Endothelial cell of umbilical vein (primary cell): ENCODE measurements at regions not wholly inside any gene's neighbourhood (a gene's known extent, or its start where the extent isn't known, plus 50 kb on each side); places are given as distances from the start of the nearest gene placed in this dataset.

Experiments used
- BruUV-seq: library from RNA; stranded (reverse); fragments of 400-500 nt; replicated peaks from 2 replicates; lab custom pipeline; 2021; lab: Mats Ljungman, UMichigan
- CTCF ChIA-PET: fragments of 300-600, 350-600 bp; sonication (Branson Sonifier 250); formaldehyde crosslinking; loops from one replicate; lab custom pipeline; 2021; ENCODE audit warnings: antibody characterized with exemption, inconsistent platforms; lab: Charles Lee
- POLR2A ChIA-PET: fragments of 300-600, 350-600 bp; sonication (Branson Sonifier 250); formaldehyde crosslinking; loops from one replicate; lab custom pipeline; 2021; ENCODE audit warnings: antibody characterized with exemption, inconsistent platforms; lab: Charles Lee
- DNase-seq: peaks from one replicate; pipeline ENCODE4 v3.0.0-alpha.2; 2011; ENCODE audit warnings: low read depth, low spot score
- FAIRE-seq: peaks from 2 replicates; lab custom pipeline; 2011; peaks lifted over from hg19 to GRCh38; lab: Jason Lieb, UNC
- H2AFZ ChIP-seq: 2 replicates; pipeline ENCODE4 v1.6.0; 2012; ENCODE audit warnings: low read depth, low read length, control low read depth, inconsistent platforms
- H3K27ac ChIP-seq: 2 replicates; pipeline ENCODE4 v1.5.1; 2011; ENCODE audit warnings: low read depth, mild to moderate bottlenecking, control low read depth, low read length, moderate library complexity; ENCODE audit not compliant: insufficient read depth
- H3K27me3 ChIP-seq, 2 experiments: 2 replicates each; pipeline versions ENCODE4 v1.6.0 to v1.6.1; 2011; ENCODE audit warnings: low read length in 2 of 2, mixed read lengths in 1 of 2; ENCODE audit not compliant: control insufficient read depth in 2 of 2, insufficient read depth in 2 of 2
- H3K36me3 ChIP-seq, 2 experiments: 2 replicates in 1 of 2; 3 replicates in 1 of 2; pipeline ENCODE4 v1.5.1; 2011; ENCODE audit warnings: low read length in 2 of 2, mild to moderate bottlenecking in 1 of 2, moderate library complexity in 1 of 2; ENCODE audit not compliant: control insufficient read depth in 2 of 2, insufficient read depth in 2 of 2; ENCODE audit errors: extremely low read depth in 1 of 2
- H3K4me1 ChIP-seq: 3 replicates; pipeline ENCODE4 v1.5.1; 2011; ENCODE audit warnings: mild to moderate bottlenecking, low read length; ENCODE audit not compliant: control insufficient read depth, insufficient read depth; ENCODE audit errors: extremely low read depth
- H3K4me2 ChIP-seq: 2 replicates; pipeline ENCODE4 v1.6.1; 2011; ENCODE audit warnings: low read length, control low read depth, mixed read lengths; ENCODE audit not compliant: insufficient read depth
- H3K4me3 ChIP-seq, 3 experiments: fragments of 200-600 bp in 1 of 3; sonication (generic), shearing (Covaris generic) in 1 of 3; replicated peaks in 1 of 3; 2 replicates each; pipeline ENCODE4 v1.5.1; 2011 to 2016; ENCODE audit warnings: control low read depth in 3 of 3, low read length in 3 of 3, mild to moderate bottlenecking in 2 of 3, inconsistent platforms in 1 of 3, low read depth in 1 of 3, moderate library complexity in 1 of 3; ENCODE audit not compliant: insufficient read depth in 1 of 3
- H3K79me2 ChIP-seq: 2 replicates; pipeline ENCODE4 v1.6.0; 2012; ENCODE audit warnings: low read length, inconsistent platforms; ENCODE audit not compliant: control insufficient read depth, insufficient read depth
- H3K9ac ChIP-seq: replicated peaks from 2 replicates; pipeline ENCODE3; 2011; ENCODE audit warnings: low read length, control low read depth; ENCODE audit not compliant: insufficient read depth; ENCODE audit errors: extremely low read depth
- H3K9me1 ChIP-seq: replicated peaks from 3 replicates; pipeline ENCODE4 v1.6.0; 2011; ENCODE audit warnings: mild to moderate bottlenecking, low read length; ENCODE audit not compliant: control insufficient read depth, insufficient read depth; ENCODE audit errors: extremely low read depth
- H3K9me3 ChIP-seq: replicated peaks from 2 replicates; pipeline ENCODE4 v1.5.1; 2012; ENCODE audit warnings: low read length, inconsistent platforms; ENCODE audit not compliant: control insufficient read depth, insufficient read depth
- H4K20me1 ChIP-seq: replicated peaks from 2 replicates; pipeline ENCODE3; 2011; ENCODE audit warnings: mild to moderate bottlenecking, low read length; ENCODE audit not compliant: control insufficient read depth, insufficient read depth; ENCODE audit errors: extremely low read depth
- EZH2 ChIP-seq: IDR thresholded peaks from 2 replicates; pipeline ENCODE4 v1.6.1; 2012; ENCODE audit warnings: borderline replicate concordance, low read depth, mild to moderate bottlenecking, moderate library complexity, low read length, inconsistent platforms; ENCODE audit not compliant: severe bottlenecking
- GATA2 ChIP-seq: IDR thresholded peaks from 2 replicates; pipeline ENCODE4 v1.7.0; 2011; ENCODE audit warnings: low read depth, mild to moderate bottlenecking, moderate library complexity, mixed read lengths, low read length; ENCODE audit not compliant: insufficient read length, insufficient read depth
- JUN ChIP-seq: IDR thresholded peaks from 2 replicates; pipeline ENCODE4 v1.6.1; 2011; ENCODE audit warnings: borderline replicate concordance, low read depth; ENCODE audit not compliant: insufficient read length, insufficient read depth
- MYC ChIP-seq: IDR thresholded peaks from one replicate; pipeline ENCODE4 v1.6.1; 2011; ENCODE audit warnings: mild to moderate bottlenecking, low read depth, low read length
- POLR2A ChIP-seq: IDR thresholded peaks from 2 replicates; pipeline ENCODE4 v1.6.1; 2012; ENCODE audit warnings: low read depth, mild to moderate bottlenecking, control low read depth, low read length
- POLR2AphosphoS5 ChIP-seq: IDR thresholded peaks from 2 replicates; pipeline ENCODE4 v1.6.1; 2012; ENCODE audit warnings: low read depth, mild to moderate bottlenecking, control low read depth, low read length, moderate library complexity; ENCODE audit not compliant: insufficient read depth
- dilution Hi-C: fragments of 300-500 bp; cut with MboI; formaldehyde crosslinking; loops from one replicate; pipeline ENCODE4 v1.15.0; 2019; ENCODE audit warnings: low sequenced_read_pairs; ENCODE audit not compliant: extremely low pct_ligation_motif_present
- intact Hi-C: fragments of 100-400 bp; cut with micrococcal nuclease; formaldehyde crosslinking; loops from one replicate; pipeline ENCODE4 v1.10.0; 2022
- TF ChIP-seq, protein P1 (sequence below), 2 donors: IDR thresholded peaks; 1 replicate in 1 of 2; 2 replicates in 1 of 2; pipeline ENCODE4 v1.5.1; 2011; ENCODE audit warnings: low read length in 2 of 2, mild to moderate bottlenecking in 2 of 2, moderate library complexity in 2 of 2, control low read depth in 1 of 2, inconsistent platforms in 1 of 2, low read depth in 1 of 2; ENCODE audit not compliant: insufficient read depth in 1 of 2; ENCODE audit errors: extremely low read depth in 1 of 2

DNA sequence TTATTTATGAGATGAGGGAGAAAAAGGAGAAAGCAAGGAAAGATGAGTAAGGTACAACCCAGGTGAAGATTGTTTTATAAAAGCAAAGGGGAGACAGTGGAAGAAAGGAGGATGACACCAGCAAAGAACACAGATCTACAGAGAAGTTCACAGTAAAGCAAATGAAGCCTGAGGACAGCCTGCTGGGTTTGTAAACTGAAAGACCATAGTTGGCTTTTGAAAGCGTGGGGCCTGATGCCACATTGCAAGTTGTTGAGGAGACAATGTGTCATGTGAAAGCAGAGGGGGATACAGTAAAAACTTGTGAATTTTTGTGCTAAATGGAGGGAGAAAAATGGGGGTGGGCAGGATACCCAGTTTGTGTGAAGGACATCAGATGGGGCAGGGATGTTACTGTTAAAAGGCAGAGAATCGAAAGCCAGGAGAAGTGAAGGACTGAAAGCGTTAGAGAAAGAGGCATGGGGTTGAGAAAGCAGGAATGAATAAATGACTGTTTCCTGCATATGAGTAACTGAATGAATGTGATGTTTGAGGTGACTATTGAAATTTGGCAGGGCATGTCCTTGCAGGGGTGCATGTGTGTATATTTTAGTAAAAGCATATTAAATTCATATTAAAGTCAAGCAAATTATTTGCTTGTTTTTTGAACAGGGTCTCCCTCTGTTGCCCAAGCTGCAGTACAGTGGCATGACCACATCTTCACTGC lies 69.6 kb downstream of the SPRY1 start:
- BruUV-seq: no TSS peak
- Histone ChIP-seq H3K9me3 (no peaks in the 10 kb centered on the region), H3K4me3 (no peak overlapping the region), H3K4me1 (no peaks in the 10 kb centered on the region), H3K27me3 (peaks cover 0 to 2% of the 10 kb centered on the region in 2 experiments), H3K79me2 (no peaks in the 10 kb centered on the region), H3K9me1 (no peaks in the 10 kb centered on the region), H3K36me3 (no peaks in the 10 kb centered on the region), H3K4me2 (no peak overlapping the region), H2AFZ (no peak overlapping the region), H3K9ac (no peak overlapping the region), H3K27ac (no peak overlapping the region), H4K20me1 (no peaks in the 10 kb centered on the region)
- dilution Hi-C loops: no loop called here
- ChIA-PET CTCF (no interaction called here), POLR2A (no interaction called here)
- intact Hi-C loops: no loop called here
- no peak for FAIRE-seq
- no peak for DNase-seq
- no peak for TF ChIP-seq EZH2
- no peak for TF ChIP-seq POLR2A
- no peak for TF ChIP-seq JUN
- no peak for TF ChIP-seq POLR2AphosphoS5
- TF ChIP-seq, protein P1, sequence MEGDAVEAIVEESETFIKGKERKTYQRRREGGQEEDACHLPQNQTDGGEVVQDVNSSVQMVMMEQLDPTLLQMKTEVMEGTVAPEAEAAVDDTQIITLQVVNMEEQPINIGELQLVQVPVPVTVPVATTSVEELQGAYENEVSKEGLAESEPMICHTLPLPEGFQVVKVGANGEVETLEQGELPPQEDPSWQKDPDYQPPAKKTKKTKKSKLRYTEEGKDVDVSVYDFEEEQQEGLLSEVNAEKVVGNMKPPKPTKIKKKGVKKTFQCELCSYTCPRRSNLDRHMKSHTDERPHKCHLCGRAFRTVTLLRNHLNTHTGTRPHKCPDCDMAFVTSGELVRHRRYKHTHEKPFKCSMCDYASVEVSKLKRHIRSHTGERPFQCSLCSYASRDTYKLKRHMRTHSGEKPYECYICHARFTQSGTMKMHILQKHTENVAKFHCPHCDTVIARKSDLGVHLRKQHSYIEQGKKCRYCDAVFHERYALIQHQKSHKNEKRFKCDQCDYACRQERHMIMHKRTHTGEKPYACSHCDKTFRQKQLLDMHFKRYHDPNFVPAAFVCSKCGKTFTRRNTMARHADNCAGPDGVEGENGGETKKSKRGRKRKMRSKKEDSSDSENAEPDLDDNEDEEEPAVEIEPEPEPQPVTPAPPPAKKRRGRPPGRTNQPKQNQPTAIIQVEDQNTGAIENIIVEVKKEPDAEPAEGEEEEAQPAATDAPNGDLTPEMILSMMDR (IDR thresholded peaks at IDR 0.05; ENCODE audit: extremely low read depth in 1 of 2, insufficient read depth in 1 of 2, low read depth in 1 of 2, low read length in 2 of 2): no peak
- no peak for TF ChIP-seq MYC
- TF ChIP-seq GATA2: no peak
